OCI-LY7 (cell line): ENCODE measurements at regions not wholly inside any gene's neighbourhood (a gene's known extent, or its start where the extent isn't known, plus 50 kb on each side); places are given as distances from the start of the nearest gene placed in this dataset.
"Not testable (repeated sequence)": the region's sequence is repeated elsewhere in the genome, so short reads cannot be mapped to it uniquely, and the experiment has no call there.

Source experiments
- BruUV-seq: library from RNA; stranded (reverse); fragments of 400-500 nt; replicated peaks from 2 replicates; lab custom pipeline; 2021; lab: Mats Ljungman, UMichigan
- CTCF ChIA-PET: fragments of 300-600 bp; sonication (Branson Sonifier 250); formaldehyde crosslinking; loops from one replicate; lab custom pipeline; 2022; ENCODE audit warnings: antibody characterized with exemption; ENCODE audit not compliant: unreplicated experiment; lab: Charles Lee
- POLR2A ChIA-PET: fragments of 300-600 bp; sonication (Branson Sonifier 250); formaldehyde crosslinking; loops from one replicate; lab custom pipeline; 2022; ENCODE audit warnings: antibody characterized with exemption; lab: Charles Lee
- DNase-seq: peaks from one replicate; pipeline ENCODE4 v3.0.0-alpha.2; 2015; ENCODE audit warnings: low spot score
- H2AFZ ChIP-seq: fragments of 200-600 bp; sonication (generic), shearing (Covaris generic); 2 replicates; pipeline ENCODE4 v1.6.1; 2014; ENCODE audit warnings: mild to moderate bottlenecking, antibody characterized with exemption, low read length, moderate library complexity
- H3K27ac ChIP-seq: fragments of 200-600 bp; sonication (generic); 2 replicates; pipeline ENCODE4 v1.5.1; 2014; ENCODE audit warnings: mixed run types, low read depth, mild to moderate bottlenecking, moderate library complexity, low read length, inconsistent platforms; ENCODE audit not compliant: poor library complexity, severe bottlenecking
- H3K36me3 ChIP-seq: fragments of 200-600 bp; sonication (generic); 2 replicates; pipeline ENCODE4 v1.6.1; 2014; ENCODE audit warnings: mild to moderate bottlenecking, antibody characterized with exemption, low read length, moderate library complexity, mixed read lengths; ENCODE audit not compliant: insufficient read depth
- H3K4me1 ChIP-seq: fragments of 200-600 bp; sonication (generic); 2 replicates; pipeline ENCODE4 v1.5.1; 2014; ENCODE audit warnings: mild to moderate bottlenecking, low read length; ENCODE audit not compliant: insufficient read depth, poor library complexity, severe bottlenecking
- H3K4me2 ChIP-seq: fragments of 200-600 bp; sonication (generic); 2 replicates; pipeline ENCODE4 v1.6.1; 2014; ENCODE audit warnings: mild to moderate bottlenecking, low read length
- H3K4me3 ChIP-seq: fragments of 200-600 bp; sonication (generic); 2 replicates; pipeline ENCODE4 v1.5.1; 2014; ENCODE audit warnings: mild to moderate bottlenecking, low read depth, low read length; ENCODE audit not compliant: poor library complexity, severe bottlenecking
- H3K79me2 ChIP-seq: fragments of 200-600 bp; sonication (generic); 2 replicates; pipeline ENCODE4 v1.6.1; 2016; ENCODE audit warnings: low read depth, mild to moderate bottlenecking, low read length, moderate library complexity, mixed read lengths; ENCODE audit not compliant: insufficient read depth
- H3K9me2 ChIP-seq: fragments of 200-600 bp; sonication (generic); 2 replicates; pipeline ENCODE4 v1.6.1; 2016; ENCODE audit warnings: mild to moderate bottlenecking, low read length, mixed read lengths; ENCODE audit not compliant: insufficient read depth
- H3K9me3 ChIP-seq: fragments of 200-600 bp; sonication (generic); 2 replicates; pipeline ENCODE4 v1.6.1; 2014; ENCODE audit warnings: mild to moderate bottlenecking, mixed run types, low read length, mixed read lengths
- H4K20me1 ChIP-seq: fragments of 200-600 bp; sonication (generic); 2 replicates; pipeline ENCODE4 v1.6.1; 2014; ENCODE audit warnings: mild to moderate bottlenecking, antibody characterized with exemption, low read length, moderate library complexity, mixed read lengths; ENCODE audit not compliant: insufficient read depth
- CTCF ChIP-seq: fragments of 200-600 bp; sonication (generic); conservative IDR thresholded peaks from 2 replicates; pipeline ENCODE4 v1.5.1; 2014; ENCODE audit warnings: mild to moderate bottlenecking, antibody characterized with exemption, low read length, moderate library complexity, mixed read lengths
- EZH2phosphoT487 ChIP-seq: fragments of 200-600 bp; sonication (generic); IDR thresholded peaks from 2 replicates; pipeline ENCODE4 v1.6.1; 2018; ENCODE audit warnings: low read depth, borderline replicate concordance, mild to moderate bottlenecking, mixed run types, antibody characterized with exemption, low read length, moderate library complexity, mixed read lengths
- intact Hi-C: fragments of 100-400 bp; cut with micrococcal nuclease; formaldehyde crosslinking; loops from one replicate; pipeline ENCODE4 v1.10.0; 2022; ENCODE audit not compliant: unreplicated experiment

DNA sequence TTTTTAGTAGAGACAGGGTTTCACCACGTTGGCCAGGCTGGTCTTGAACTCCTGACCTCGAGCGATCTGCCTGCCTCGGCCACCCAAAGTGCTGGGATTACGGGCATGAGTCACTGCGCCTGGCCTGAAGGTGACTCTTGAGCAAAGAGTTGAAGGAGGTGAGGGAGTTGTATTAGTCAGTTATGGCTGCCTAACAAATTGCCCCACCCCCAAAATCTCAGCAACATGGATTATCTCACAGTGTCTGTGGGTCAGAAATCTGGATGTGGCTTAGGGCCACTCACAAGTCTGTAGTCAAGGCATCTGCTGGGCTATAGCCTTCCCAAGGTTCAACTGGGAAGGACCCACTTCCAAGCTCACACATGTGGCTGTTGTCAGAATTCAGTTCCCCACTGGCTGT, 52.8 kb upstream of the ADGRE5 start:
- Histone ChIP-seq H3K4me2 (no peak overlapping the region), H3K9me3 (no peaks in the 10 kb centered on the region), H3K9me2 (no peaks in the 10 kb centered on the region), H3K27ac (no peak overlapping the region), H3K4me3 (no peak overlapping the region), H3K36me3 (no peaks in the 10 kb centered on the region), H2AFZ (no peak overlapping the region), H3K79me2 (no peaks in the 10 kb centered on the region), H3K4me1 (no peaks in the 10 kb centered on the region), H4K20me1 (no peaks in the 10 kb centered on the region)
- TF ChIP-seq CTCF (no peak), EZH2phosphoT487 (no peak)
- BruUV-seq: no TSS peak
- CTCF ChIA-PET: no interaction called here
- intact Hi-C loops: no loop called here
- POLR2A ChIA-PET: interaction anchor here (0.7 kb wide), 1 partner anchor 11 kb away, joined by 4 read pairs; no protein-coding TSS in a partner anchor
- no peak for DNase-seq

GRCh38 chr19:14327061-14327460, 54.2 kb upstream of the ADGRE5 start:
- H3K79me2 ChIP-seq, H3K4me3 ChIP-seq, H3K9me3 ChIP-seq, H3K36me3 ChIP-seq, H3K4me1 ChIP-seq, H4K20me1 ChIP-seq, H3K27ac ChIP-seq, BruUV-seq, intact Hi-C loops, DNase-seq, CTCF ChIA-PET, H3K4me2 ChIP-seq, H3K9me2 ChIP-seq, POLR2A ChIA-PET, H2AFZ ChIP-seq: not testable (repeated sequence)

DNA sequence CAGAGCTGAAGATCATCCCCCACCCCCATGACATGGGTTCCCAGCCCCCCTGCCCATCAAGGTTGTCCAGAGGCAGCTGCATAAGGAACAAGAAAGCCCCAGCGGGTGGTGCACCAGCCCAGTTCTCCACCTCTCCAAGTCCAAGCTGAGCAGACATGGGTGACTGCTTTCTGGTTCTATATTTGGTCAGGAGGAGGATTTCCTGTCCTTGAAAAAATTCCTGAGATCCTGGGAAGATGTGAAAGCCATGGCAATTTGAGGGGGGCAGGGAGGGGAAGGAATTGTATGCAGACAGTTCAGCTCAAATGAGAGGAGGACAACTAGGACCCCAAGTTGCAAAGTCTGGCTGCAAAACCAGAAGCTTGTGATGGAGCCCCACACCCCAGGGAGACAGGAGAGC, 55.4 kb upstream of the ADGRE5 start:
- Histone ChIP-seq H3K27ac (no peak overlapping the region), H3K4me2 (no peak overlapping the region), H3K79me2 (no peaks in the 10 kb centered on the region), H3K4me3 (no peak overlapping the region), H3K9me2 (no peaks in the 10 kb centered on the region), H3K9me3 (no peaks in the 10 kb centered on the region), H2AFZ (no peak overlapping the region), H4K20me1 (no peaks in the 10 kb centered on the region), H3K36me3 (no peaks in the 10 kb centered on the region), H3K4me1 (no peaks in the 10 kb centered on the region)
- TF ChIP-seq CTCF: no peak
- TF ChIP-seq EZH2phosphoT487: no peak
- ChIA-PET POLR2A (interaction anchor here (0.9 kb wide), 1 partner anchor 134 kb away, joined by 3 read pairs; no protein-coding TSS in a partner anchor), CTCF (interaction anchor here (0.6 kb wide), 1 partner anchor 11 kb away, joined by 4 read pairs; no protein-coding TSS in a partner anchor)
- BruUV-seq: no TSS peak
- intact Hi-C loops: no loop called here
- no peak for DNase-seq
